ENCODE measurements at regions not wholly inside any gene's neighbourhood (a gene's known extent, or its start where the extent isn't known, plus 50 kb on each side); places are given as distances from the start of the nearest gene placed in this dataset.

DNA sequence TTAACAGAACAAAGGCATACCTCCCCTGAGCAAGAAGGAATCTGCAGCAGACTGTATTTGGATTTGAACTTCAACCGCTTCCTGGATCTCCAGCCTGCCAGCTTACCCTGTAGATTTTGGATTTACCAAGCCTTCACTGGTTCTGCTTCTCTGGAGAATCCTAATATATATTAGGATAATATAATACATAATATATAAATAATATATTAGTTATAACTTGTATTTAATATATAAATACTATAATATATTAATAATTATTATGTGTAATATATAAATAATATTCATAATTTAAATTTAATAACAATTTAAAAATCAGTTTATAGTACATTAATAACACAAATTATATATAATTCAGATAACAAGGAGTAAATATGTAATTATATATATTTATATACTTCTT lies 121.4 kb downstream of the COX18 start:
- TF ChIP-seq CTCF (IDR thresholded peaks at IDR 0.05; ENCODE audit: low read depth, low read length, missing input control) (no peak), TAF1 (conservative IDR thresholded peaks at IDR 0.05) (no peak), JUND (IDR thresholded peaks at IDR 0.05) (no peak), RAD21 (IDR thresholded peaks at IDR 0.05) (no peak), RXRA (IDR thresholded peaks at IDR 0.05) (no peak)
- TF ChIP-seq, protein P1, sequence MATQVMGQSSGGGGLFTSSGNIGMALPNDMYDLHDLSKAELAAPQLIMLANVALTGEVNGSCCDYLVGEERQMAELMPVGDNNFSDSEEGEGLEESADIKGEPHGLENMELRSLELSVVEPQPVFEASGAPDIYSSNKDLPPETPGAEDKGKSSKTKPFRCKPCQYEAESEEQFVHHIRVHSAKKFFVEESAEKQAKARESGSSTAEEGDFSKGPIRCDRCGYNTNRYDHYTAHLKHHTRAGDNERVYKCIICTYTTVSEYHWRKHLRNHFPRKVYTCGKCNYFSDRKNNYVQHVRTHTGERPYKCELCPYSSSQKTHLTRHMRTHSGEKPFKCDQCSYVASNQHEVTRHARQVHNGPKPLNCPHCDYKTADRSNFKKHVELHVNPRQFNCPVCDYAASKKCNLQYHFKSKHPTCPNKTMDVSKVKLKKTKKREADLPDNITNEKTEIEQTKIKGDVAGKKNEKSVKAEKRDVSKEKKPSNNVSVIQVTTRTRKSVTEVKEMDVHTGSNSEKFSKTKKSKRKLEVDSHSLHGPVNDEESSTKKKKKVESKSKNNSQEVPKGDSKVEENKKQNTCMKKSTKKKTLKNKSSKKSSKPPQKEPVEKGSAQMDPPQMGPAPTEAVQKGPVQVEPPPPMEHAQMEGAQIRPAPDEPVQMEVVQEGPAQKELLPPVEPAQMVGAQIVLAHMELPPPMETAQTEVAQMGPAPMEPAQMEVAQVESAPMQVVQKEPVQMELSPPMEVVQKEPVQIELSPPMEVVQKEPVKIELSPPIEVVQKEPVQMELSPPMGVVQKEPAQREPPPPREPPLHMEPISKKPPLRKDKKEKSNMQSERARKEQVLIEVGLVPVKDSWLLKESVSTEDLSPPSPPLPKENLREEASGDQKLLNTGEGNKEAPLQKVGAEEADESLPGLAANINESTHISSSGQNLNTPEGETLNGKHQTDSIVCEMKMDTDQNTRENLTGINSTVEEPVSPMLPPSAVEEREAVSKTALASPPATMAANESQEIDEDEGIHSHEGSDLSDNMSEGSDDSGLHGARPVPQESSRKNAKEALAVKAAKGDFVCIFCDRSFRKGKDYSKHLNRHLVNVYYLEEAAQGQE (IDR thresholded peaks at IDR 0.05), result no peak
